HEK293 (cell line): ENCODE measurements at regions not wholly inside any gene's neighbourhood (a gene's known extent, or its start where the extent isn't known, plus 50 kb on each side); places are given as distances from the start of the nearest gene placed in this dataset.

Source experiments
- CTCF ChIP-seq: fragments of 450-650 bp; formaldehyde crosslinking; IDR thresholded peaks from 2 replicates; pipeline ENCODE4 v1.5.1; 2016; ENCODE audit warnings: missing biosample characterization, missing genetic modification characterization
- RBAK ChIP-seq: fragments of 450-650 bp; formaldehyde crosslinking; IDR thresholded peaks from 2 replicates; pipeline ENCODE4 v1.5.1; 2016; ENCODE audit warnings: missing biosample characterization, missing genetic modification characterization
- REST ChIP-seq: fragments of 450-650 bp; formaldehyde crosslinking; IDR thresholded peaks from 2 replicates; pipeline ENCODE4 v1.5.1; 2016; ENCODE audit warnings: missing biosample characterization, missing genetic modification characterization
- ZBTB17 ChIP-seq: fragments of 450-650 bp; formaldehyde crosslinking; IDR thresholded peaks from 2 replicates; pipeline ENCODE4 v1.5.1; 2016; ENCODE audit warnings: missing biosample characterization, missing genetic modification characterization
- ZBTB21 ChIP-seq: fragments of 450-650 bp; formaldehyde crosslinking; IDR thresholded peaks from 2 replicates; pipeline ENCODE4 v1.5.1; 2017; ENCODE audit warnings: missing biosample characterization, missing genetic modification characterization
- ZBTB7A ChIP-seq: fragments of 450-650 bp; formaldehyde crosslinking; IDR thresholded peaks from 2 replicates; pipeline ENCODE4 v1.5.1; 2016; ENCODE audit warnings: low read depth, missing biosample characterization, missing genetic modification characterization
- ZNF398 ChIP-seq: fragments of 450-650 bp; formaldehyde crosslinking; IDR thresholded peaks from 2 replicates; pipeline ENCODE4 v1.5.1; 2017; ENCODE audit warnings: missing biosample characterization, missing genetic modification characterization
- ZNF521 ChIP-seq: fragments of 450-650 bp; formaldehyde crosslinking; IDR thresholded peaks from 2 replicates; pipeline ENCODE4 v1.5.1; 2017; ENCODE audit warnings: missing biosample characterization, mild to moderate bottlenecking, missing genetic modification characterization
- ZNF530 ChIP-seq: fragments of 450-650 bp; formaldehyde crosslinking; IDR thresholded peaks from 2 replicates; pipeline ENCODE4 v1.5.1; 2016; ENCODE audit warnings: low read depth, missing biosample characterization, missing genetic modification characterization

GRCh38 chr12:97756741-97757140 lies 294.1 kb downstream of the RMST start:
- TF ChIP-seq ZBTB17 (tag by site-specific recombination), result no peak
- TF ChIP-seq ZNF530 (tag by site-specific recombination), result no peak
- TF ChIP-seq ZNF521 (tag by site-specific recombination), result no peak
- TF ChIP-seq CTCF (tag by site-specific recombination), result no peak
- no peak for TF ChIP-seq ZBTB21
- TF ChIP-seq RBAK (tag by site-specific recombination), result no peak
- no peak for TF ChIP-seq ZBTB7A
- no peak for TF ChIP-seq ZNF398
- no peak for TF ChIP-seq REST (tag by site-specific recombination)
